ENCODE measurements at regions not wholly inside any gene's neighbourhood (a gene's known extent, or its start where the extent isn't known, plus 50 kb on each side); places are given as distances from the start of the nearest gene placed in this dataset.

GRCh38 chr6:145012039-145012662 lies 723.2 kb downstream of the EPM2A start:
- no peak for TF ChIP-seq CTCF (IDR thresholded peaks at IDR 0.05)
- TF ChIP-seq POLR2A (IDR thresholded peaks at IDR 0.05): no peak

All from gastroesophageal sphincter (tissue), 3 donors.